ENCODE measurements at regions not wholly inside any gene's neighbourhood (a gene's known extent, or its start where the extent isn't known, plus 50 kb on each side); places are given as distances from the start of the nearest gene placed in this dataset.

GRCh38 chr12:130216031-130216430, 53.8 kb downstream of the FZD10 start:
- no peak for DNase-seq

- no peak for DNase-seq
These were observed 56.4 kb downstream of the FZD10 start for GRCh38 chr12:130218682-130219081.

- DNase-seq: no peak
These were observed 57.9 kb downstream of the FZD10 start for GRCh38 chr12:130219929-130220705.

- no peak for DNase-seq
These were observed 58.4 kb downstream of the FZD10 start for GRCh38 chr12:130220706-130221100.

GRCh38 chr12:130222519-130223218, 60.4 kb downstream of the FZD10 start:
- no peak for DNase-seq

GRCh38 chr12:130223767-130224244, 61.5 kb downstream of the FZD10 start:
- no peak for DNase-seq

GRCh38 chr12:130224613-130225012, 62.3 kb downstream of the FZD10 start:
- no peak for DNase-seq

- no peak for DNase-seq
These were observed 63.1 kb downstream of the FZD10 start for GRCh38 chr12:130225347-130225746.

GRCh38 chr12:130226126-130226525, 63.9 kb downstream of the FZD10 start:
- DNase-seq: no peak

GRCh38 chr12:130226771-130227170, 64.5 kb downstream of the FZD10 start:
- no peak for DNase-seq

GRCh38 chr12:130227641-130228040, 65.4 kb downstream of the FZD10 start:
- DNase-seq: no peak

GRCh38 chr12:130236446-130236845, 74.2 kb downstream of the FZD10 start:
- DNase-seq: no peak

GRCh38 chr12:130240831-130241590, 78.7 kb downstream of the FZD10 start:
- no peak for DNase-seq

- no peak for DNase-seq
These were observed 80.2 kb downstream of the FZD10 start for GRCh38 chr12:130242506-130242905.

GRCh38 chr12:130245251-130245650, 83.0 kb downstream of the FZD10 start:
- DNase-seq: no peak

GRCh38 chr12:130246560-130246959, 84.3 kb downstream of the FZD10 start:
- DNase-seq: no peak

GRCh38 chr12:130247634-130248237, 85.5 kb downstream of the FZD10 start:
- DNase-seq: no peak

GRCh38 chr12:130249376-130249775, 87.1 kb downstream of the FZD10 start:
- no peak for DNase-seq

- DNase-seq: no peak
These were observed 86.4 kb upstream of the PIWIL1 start for GRCh38 chr12:130251236-130251780.

GRCh38 chr12:130253866-130254265, 83.8 kb upstream of the PIWIL1 start:
- DNase-seq: no peak

- no peak for DNase-seq
These were observed 83.0 kb upstream of the PIWIL1 start for GRCh38 chr12:130254461-130255276.

GRCh38 chr12:130258863-130259262, 78.8 kb upstream of the PIWIL1 start:
- DNase-seq: no peak
